HTR-8/SVneo (cell line): ENCODE measurements at regions not wholly inside any gene's neighbourhood (a gene's known extent, or its start where the extent isn't known, plus 50 kb on each side); places are given as distances from the start of the nearest gene placed in this dataset.
A peak's percentile ranks its signal among the peaks of the same experiment; 100 is the strongest.

Source experiments
- DNase-seq: peaks from one replicate; pipeline ENCODE4 v3.0.0; 2011; ENCODE audit warnings: low spot score, mixed read lengths; ENCODE audit not compliant: insufficient read length
- FAIRE-seq: peaks from 2 replicates; lab custom pipeline; 2011; peaks lifted over from hg19 to GRCh38; lab: Jason Lieb, UNC

DNA sequence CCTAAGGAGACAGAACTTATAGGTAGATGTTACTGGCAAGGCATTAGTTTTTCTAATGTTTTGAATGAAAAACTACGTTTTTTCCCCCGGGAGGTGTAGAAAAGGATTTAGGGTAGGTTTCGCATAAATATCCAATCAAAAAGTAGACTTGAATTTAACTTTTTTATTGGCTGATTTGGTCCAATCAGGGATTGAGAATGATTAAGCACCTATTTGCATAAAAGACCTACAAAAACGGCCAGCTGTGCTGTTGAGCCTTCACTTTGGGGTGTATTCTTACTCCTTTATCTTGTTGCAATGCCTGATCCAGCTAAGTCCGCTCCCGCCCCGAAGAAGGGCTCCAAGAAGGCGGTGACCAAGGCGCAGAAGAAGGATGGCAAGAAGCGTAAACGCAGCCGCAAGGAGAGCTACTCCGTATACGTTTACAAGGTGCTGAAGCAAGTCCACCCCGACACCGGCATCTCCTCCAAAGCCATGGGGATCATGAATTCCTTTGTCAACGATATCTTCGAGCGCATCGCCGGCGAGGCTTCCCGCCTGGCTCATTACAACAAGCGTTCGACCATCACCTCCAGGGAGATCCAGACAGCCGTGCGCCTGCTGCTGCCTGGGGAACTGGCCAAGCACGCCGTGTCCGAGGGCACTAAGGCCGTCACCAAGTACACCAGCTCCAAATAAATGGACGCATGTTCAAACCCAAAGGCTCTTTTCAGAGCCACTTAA is 113.5 kb upstream of the BTN3A2 start:
- peak; percentile 78 for DNase-seq
- no peak for FAIRE-seq

DNA sequence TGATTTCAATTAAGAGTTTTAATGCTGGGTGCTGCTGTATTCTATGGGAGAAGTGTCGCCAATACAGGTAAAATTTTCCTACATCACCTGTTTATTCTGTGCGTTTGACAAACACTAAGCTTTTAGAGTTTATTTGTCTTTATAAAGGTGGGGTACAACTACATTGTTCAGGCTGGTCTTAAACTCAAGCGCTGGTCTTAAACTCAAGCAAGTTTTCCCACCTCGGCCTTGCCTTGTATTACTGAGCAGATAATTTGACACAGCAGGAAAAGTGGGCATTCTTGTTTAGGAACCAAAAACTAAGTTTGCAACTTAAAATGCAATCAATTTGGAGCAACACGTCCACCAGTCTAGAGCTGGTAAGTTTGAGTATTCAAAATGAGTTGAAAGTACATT is 112.9 kb upstream of the BTN3A2 start:
- FAIRE-seq (peak; percentile 42), DNase-seq (no peak)

DNA sequence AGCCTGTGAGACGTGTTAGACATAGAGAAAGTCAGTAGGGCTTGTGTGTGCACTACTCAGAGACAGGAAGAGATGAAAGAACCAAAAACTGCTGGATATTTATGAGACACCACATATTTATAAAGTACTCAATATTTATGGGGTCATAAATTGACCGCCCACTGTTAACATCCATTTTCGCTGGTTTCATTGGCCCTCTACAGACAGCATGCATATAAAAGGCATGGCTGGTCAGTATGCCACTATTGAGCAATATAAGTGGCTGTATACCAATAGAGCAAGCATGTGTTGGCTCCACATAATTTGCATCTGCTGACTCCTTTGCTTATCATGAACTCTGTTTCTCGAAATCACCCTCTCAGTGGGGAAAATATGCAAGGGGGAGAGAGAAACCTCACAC is 110.3 kb upstream of the BTN3A2 start:
- no peak for FAIRE-seq
- DNase-seq = no peak

DNA sequence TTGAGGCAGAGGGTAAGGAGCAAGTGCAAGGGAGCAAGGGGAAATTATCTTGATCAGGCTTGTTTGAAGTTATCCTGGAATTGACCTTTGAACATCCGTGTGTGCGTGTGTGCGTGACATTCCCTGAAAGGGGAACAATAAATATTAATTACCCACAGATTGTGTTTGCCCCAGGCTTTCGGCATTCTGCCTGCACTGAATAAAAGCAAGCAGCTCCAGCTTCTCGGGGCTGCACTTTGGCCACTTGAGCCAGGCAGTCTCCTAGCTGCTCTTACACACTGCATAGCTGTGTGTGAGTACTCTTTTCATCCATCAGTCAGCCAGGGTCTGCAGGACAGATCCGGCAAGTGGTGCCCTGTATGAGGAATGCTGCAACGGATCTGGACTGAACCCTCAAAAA is 107.7 kb upstream of the BTN3A2 start:
- DNase-seq (no peak), FAIRE-seq (no peak)

DNA sequence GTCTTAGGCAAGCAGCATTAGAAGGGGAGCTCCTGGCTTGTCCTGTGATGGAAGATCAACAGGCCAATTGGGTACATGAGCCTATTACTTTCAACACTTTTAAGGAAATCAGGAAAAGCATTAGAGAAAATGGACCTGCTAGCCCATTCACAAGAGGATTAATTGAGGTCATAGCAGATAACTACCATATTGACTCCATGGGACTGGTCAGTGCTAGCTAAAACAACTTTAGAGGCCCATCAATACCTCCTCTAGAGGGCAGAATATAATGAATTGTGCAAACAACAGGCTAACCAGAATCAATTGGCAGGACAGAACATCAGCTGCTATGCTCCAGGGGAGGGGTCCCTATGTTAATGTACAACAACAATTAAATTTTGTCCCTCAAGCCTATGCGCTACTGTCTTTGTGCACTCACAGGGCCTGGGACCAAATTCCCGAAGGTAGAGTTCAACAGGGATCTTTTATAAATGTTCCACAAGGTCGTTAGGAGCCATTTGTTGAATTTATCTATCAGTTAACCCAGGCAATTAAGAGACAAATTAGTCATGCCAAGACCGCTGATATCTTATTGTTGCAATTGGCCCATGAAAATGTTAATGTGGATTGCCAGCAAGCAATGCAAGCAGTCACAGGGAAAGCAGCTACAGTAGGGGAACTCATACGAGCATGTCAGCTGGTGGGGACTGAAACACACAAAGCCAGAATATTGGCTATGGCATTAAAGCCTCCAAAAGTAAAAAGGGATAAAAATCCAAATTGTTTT is 106.6 kb upstream of the BTN3A2 start:
- DNase-seq = no peak

DNA sequence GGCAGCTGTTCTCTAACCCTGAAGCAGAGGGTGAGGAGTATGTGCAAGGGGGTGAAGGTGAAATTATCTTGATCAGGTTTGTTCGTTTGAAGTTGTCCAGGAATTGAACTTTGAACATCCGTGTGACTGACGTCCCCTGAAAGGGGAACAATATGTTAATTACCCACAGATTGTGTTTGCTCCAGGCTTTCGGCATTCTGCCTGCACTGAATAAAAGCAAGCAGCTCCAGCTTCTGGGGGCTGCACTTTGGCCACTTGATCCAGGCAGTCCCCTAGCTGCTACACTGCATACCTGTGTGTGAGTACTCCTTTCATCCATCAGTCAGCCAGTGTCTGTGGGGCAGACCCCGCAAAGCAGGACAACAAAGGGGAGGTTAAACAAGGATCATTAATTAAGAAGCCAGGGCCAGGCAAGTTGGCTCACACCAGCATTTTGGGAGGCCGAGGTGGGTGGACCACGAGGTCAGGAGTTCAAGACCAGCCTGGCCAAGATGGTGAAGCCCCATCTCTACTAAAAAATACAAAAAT is 104.8 kb upstream of the BTN3A2 start:
- FAIRE-seq (no peak), DNase-seq (no peak)

More for the DNA sequence above, 106.6 kb upstream of the BTN3A2 start:
- no peak for FAIRE-seq

DNA sequence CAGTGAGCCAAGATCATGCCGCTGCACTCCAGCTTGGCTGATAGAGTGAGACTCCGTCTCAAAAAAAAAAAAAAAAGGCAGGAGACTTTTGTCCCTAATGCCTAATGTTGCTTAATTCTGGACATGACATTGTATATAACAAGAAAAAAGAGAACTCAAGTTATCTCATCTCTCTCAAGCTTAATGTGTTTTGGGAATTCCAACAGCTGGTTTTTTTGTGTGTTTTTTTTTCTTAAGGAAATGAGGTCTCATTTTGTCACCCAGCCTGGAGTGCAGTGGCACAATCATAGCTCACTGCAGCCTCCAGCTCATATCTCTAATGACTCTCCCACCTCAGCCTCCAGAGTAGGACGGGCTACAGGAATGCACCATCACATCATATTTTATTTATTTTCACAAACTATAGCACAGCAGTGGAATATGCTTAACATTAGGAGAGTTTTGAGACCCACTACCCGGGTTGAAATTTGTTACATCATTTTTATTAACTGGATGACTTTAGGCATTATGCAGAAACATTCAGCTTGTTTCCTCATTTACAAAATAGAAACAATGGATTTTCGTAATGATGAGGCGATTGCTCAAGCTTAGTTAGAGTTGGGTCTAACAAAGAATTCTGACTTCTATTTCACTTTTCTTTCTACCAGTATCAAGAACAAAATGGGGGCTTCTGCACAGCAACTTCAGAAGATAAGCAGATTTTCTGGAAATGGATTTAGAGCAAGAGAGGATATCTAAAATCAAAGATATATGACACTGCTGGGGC is 104.1 kb upstream of the BTN3A2 start:
- FAIRE-seq (no peak), DNase-seq (no peak)

DNA sequence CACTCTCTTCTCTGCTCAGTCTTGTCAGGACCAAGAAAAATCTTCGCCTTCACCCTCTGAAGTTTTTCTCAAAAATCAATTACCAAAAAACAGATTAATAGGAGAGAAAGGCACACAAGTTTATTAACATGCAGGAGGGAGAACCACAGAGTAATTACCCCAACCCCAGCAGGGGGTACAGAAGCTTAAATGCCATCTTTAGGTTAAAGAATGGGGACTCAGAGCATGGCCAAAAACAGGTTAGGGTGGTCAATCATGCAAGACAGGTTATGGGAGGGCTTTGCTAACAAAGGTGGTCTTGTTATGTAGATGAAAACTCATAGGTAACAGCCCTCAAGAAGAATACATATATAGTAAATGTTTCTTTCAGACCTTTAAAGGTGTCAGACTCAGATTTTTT is 100.5 kb upstream of the BTN3A2 start:
- DNase-seq (no peak), FAIRE-seq (no peak)

DNA sequence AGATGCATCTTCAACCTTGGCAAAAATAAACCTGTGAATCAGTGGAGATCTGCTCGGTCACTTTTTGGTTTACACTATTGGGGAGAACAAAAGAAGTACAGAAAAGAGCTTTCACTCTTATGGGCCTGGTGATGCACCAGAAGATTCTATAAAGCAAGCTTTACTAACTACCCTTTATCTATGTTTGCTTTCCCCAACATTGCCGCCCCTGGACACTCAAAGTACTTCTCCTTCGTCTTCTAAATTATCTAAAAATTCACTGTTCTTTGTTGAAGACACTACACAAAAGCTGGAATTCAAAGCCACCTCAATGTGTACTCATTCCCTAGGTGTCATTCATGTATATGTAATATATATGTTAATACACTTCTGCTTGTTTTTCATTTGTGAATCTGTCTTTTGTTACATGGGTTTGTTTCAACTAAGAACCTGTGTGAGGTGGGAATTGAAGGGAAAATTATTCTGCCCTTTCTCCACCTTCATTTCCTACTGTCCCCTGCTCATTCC is 97.9 kb upstream of the BTN3A2 start:
- no peak for FAIRE-seq
- DNase-seq = no peak

DNA sequence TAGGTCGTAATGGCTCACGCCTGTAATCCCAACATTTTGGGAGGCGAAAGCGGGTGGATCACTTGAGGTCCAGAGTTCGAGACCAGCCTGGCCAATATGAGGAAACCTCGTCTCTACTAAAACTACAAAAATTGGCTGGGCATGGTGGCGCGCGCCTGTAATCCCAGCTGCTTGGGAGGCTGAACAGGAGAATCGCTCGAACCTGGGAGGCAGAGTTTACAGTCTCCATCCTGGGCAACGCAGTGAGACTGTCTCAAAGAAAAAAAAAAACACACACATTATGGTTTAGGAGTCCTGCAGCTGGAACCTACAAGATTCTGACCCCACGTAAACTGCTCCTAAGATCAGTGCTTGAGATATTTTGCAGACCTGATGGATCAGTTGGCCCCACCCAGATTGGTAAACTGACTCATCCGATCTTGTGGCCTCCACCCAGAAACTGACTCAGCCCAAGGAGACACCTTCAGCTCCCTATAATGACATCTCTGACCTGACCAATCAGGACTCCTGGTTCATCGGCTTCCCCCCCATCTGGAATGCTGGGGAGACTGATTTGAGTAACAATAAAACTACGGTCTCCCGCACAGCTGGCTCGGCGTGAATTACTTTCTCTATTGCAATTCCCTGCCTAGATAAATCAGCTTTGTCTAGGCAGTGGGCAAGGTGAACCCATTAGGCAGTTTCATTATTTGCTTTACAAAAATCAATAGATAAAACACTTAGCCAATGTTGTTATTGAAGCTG is 96.2 kb upstream of the BTN3A2 start:
- DNase-seq (no peak), FAIRE-seq (no peak)

DNA sequence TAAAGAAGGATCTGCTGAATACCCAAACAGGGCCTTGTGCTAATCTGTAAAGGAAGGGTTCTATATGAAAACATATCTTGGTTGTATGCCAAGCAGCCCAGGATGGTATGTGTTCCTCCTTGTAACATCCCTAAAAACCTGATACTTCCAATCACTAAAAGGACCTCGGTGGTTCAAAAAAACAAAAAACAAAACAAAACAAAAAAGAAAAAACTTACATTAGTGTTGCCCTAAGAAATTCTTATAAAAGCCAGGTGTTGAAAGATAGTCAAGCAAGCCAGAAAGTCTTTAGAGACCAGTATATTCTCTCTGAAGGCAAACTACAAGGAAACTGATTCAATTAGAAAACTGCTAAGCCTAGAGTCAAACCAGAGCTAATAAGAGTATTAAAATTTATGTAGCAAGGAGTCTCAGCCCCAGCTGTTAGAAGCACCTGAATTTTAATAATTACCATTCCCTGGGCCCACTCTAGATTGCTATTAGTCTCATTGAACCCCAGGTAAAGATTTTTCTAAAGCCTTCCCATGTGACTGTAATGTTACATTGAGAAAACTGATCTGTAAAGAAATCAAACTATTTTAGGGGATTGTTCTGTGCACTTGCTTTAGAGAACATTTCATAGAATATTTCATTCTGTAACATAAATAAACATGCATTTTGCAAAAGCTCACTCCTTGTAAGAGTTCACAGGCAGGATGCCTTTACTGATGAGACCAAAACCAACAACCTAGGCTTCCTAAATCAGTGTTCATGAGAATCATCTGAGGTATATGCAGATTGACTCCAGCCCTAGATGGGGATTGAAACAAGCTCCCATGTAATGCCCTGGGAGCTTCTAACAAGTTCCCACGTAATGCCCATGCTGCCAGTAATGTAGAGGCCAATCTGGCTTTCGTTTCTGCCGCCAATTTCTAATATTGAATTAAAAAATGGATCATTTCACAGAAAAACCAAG is 95.2 kb upstream of the BTN3A2 start:
- FAIRE-seq = no peak
- no peak for DNase-seq

DNA sequence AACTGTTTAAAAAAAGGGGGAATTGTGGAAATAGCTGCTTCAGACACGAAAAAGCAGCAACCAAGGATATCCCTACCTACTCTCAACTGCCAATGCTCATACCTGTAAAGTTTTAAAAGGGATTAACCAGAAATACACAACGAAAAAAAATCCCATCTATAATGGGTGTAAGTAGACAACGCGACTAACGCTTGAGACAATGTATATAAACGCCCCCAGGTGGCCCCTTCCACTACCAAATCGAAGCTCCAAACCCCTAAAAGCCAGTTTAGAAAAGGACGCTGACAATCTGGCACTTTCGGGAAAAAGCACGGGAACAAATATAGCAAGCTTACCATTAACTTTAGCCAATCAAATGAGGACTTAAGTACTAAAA is 94.5 kb upstream of the BTN3A2 start:
- DNase-seq (no peak), FAIRE-seq (no peak)

DNA sequence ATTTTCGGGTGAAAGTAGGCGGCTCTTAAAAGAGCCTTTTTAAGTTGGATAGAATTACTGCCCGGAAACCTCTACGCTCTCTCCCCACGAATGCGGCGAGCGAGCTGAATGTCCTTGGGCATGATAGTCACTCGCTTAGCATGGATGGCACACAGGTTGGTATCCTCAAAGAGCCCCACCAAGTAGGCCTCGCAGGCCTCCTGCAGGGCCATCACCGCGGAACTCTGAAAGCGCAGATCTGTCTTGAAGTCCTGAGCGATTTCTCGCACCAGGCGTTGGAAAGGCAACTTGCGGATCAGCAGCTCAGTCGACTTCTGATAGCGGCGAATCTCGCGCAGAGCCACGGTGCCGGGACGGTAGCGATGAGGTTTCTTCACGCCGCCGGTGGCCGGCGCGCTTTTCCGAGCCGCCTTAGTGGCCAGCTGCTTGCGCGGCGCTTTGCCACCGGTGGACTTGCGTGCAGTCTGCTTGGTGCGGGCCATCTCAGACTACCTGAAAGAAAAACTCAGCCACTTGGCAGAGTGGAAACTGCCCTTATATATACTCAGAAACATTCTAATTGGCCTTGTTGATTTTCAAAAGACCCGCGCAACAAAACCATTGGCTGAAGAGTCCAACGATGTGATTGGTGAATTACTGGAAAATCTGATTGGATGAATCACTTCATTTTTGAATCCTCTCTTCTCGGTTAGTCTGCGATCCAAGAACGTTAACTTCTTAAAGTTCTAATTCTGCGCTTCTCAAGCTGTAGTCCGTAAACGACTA is 93.9 kb upstream of the BTN3A2 start:
- FAIRE-seq = no peak
- DNase-seq = peak; percentile 89

DNA sequence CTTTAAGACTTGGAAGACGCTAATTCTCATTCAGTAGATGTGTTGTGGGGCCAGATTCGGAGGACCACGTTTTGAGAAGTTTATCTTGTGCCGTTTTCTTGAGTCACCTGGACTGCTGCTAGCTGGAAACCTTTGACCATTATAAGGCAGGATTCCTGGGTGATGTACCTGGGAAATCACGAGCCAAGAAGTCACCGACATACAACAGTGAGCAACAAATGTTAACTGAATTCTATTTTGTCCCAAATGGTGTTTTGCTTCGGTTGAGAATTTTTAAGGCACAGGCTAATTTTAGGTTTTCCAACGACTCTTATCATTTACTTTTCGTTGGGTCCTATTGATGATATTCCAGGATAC is 93.4 kb upstream of the BTN3A2 start:
- no peak for FAIRE-seq
- DNase-seq = no peak

DNA sequence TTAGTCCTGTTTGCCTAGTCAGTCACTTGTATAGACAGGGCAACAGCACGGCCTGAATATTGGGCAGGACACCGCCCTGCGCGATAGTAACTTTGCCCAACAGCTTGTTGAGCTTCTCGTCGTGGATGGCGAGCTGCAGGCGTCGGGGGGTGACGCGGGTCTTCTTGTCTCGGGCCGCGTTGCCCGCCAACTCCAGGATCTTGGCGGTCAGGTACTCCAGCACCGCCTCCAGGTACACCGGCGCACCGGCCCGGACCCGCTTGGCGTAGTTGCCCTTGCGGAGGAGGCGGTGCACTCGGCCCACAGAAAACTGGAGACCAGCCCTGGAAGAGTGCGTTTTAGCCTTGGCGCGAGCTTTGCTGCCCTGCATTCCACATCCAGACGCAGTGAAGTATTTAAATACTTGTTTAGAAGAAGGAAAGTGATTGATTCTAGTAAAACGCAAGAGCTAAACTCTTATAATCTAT is 92.8 kb upstream of the BTN3A2 start:
- FAIRE-seq (no peak), DNase-seq (no peak)

DNA sequence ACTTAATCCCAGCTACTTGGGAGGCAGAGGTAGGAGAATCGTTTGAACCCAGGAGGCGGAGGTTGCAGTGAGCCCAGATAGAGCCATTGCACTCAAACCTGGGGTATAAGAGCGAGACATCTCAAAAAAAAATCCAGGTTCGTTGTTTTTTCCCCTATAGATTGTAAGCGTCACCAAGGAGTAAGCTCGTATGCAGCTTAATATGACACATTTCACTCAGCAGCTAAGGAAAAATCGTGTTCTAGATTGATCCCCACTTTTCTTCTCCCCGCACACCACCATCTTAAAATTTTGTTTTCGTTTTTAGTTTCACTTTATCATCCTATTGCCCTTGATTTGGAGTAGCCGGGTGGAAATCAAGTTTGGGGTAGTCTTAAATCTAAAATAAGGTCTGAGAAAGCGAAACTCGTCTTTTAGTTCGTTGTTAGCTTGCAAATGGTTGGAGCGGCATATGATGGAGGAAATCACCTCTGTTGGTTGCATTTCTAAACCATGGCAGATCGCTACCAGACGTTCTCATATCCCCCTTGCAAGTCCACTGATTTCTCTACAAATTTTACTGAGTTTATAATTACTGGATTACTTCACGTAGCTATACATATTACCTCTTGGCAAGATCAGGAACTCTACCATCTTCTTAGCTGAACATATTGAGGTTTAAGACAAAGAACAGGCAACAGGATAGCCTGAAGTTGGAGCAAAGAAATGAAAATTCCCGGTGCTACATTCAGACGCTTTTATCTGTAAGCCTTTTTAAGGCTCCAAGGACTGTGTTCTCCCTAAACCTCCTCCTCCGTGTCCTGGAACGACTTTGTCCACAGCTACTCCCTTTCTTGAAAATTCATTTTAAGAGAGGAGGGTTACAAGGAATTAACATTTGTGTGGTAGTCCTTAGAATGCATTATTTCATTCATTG is 91.1 kb upstream of the BTN3A2 start:
- FAIRE-seq (no peak), DNase-seq (no peak)

DNA sequence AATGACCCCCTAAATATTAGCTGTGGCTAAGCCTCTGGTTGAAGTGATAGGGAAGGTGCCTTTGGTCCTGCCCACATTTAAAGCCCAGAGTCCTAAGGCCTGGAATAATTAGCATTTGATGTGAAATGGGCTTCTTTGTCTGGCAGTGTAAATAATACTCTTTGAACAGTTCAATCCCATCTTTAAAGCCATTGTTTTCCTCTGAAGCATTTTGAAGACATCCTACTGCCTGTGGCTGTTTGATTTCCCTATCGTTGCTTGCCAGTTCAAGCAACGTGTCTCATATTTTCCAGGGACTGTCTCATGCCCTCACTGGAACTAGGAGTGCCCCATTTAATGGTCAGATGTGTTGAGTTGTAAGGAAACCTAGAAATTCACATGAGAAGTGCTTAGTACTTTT is 89.3 kb upstream of the BTN3A2 start:
- DNase-seq (no peak), FAIRE-seq (no peak)
